ENCODE measurements at regions not wholly inside any gene's neighbourhood (a gene's known extent, or its start where the extent isn't known, plus 50 kb on each side); places are given as distances from the start of the nearest gene placed in this dataset.

DNA sequence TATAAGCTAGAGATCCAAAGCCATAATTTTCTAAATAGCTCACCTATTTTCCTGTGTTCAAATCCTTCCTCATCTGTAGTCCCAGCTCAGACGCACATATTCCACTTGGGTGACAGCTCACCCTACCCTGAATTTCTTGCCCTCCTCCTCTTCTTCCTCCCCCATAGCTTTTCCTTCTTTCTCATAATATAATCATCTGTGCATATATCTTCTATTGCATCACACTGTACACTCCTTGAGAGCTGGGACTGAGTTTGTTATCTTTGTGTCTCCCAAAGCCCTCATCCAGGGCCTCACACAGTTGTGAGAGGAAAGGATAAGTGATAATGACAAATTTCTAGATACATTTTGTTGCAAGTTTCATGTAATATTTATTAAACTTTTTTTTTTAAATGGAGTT is 55.9 kb upstream of the RTN4 start:
- intact Hi-C loops (cut with micrococcal nuclease), result loop anchor here (10.0 kb wide), 1 partner anchor 51 kb away; the partner anchor contains the start of gene RTN4
- Histone ChIP-seq H3K4me1 (peaks cover 16% of the 10 kb centered on the region), H3K36me3 (no peaks in the 10 kb centered on the region), H3K27ac (replicated peaks) (no peak overlapping the region), H3K9me3 (replicated peaks) (no peaks in the 10 kb centered on the region), H3K4me3 (no peak overlapping the region), H3K27me3 (ENCODE audit: low read depth) (no peaks in the 10 kb centered on the region)
- no peak for DNase-seq
- TF ChIP-seq, protein P1, sequence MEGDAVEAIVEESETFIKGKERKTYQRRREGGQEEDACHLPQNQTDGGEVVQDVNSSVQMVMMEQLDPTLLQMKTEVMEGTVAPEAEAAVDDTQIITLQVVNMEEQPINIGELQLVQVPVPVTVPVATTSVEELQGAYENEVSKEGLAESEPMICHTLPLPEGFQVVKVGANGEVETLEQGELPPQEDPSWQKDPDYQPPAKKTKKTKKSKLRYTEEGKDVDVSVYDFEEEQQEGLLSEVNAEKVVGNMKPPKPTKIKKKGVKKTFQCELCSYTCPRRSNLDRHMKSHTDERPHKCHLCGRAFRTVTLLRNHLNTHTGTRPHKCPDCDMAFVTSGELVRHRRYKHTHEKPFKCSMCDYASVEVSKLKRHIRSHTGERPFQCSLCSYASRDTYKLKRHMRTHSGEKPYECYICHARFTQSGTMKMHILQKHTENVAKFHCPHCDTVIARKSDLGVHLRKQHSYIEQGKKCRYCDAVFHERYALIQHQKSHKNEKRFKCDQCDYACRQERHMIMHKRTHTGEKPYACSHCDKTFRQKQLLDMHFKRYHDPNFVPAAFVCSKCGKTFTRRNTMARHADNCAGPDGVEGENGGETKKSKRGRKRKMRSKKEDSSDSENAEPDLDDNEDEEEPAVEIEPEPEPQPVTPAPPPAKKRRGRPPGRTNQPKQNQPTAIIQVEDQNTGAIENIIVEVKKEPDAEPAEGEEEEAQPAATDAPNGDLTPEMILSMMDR (IDR thresholded peaks at IDR 0.05; ENCODE audit: borderline replicate concordance), result no peak

DNA sequence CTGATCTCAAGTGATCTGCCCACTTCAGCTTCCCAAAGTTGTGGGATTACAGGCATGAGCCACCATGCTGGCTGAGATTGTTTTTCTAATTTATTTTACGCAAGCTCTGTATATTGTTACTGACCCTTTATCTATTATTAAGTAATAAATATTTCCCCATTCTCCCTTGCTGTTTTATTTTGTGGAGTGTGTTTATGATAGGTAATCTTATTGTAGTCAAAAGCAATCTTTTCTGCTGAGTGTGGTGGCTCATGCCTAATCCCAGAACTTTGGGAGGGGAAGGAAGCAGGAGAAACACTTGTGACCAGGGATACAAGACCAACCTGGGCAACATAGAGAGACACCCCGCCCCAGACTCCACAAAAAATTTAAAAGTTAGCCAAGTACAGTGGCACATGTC is 55.2 kb upstream of the RTN4 start:
- H3K36me3 ChIP-seq, result no peaks in the 10 kb centered on the region
- no peaks in the 10 kb centered on the region for H3K27me3 ChIP-seq (ENCODE audit: low read depth)
- peaks cover 23% of the 10 kb centered on the region for H3K4me1 ChIP-seq
- DNase-seq, result no peak
- TF ChIP-seq, protein P1 (IDR thresholded peaks at IDR 0.05; ENCODE audit: borderline replicate concordance), result no peak
- no peaks in the 10 kb centered on the region for H3K9me3 ChIP-seq (replicated peaks)
- no peak overlapping the region for H3K27ac ChIP-seq (replicated peaks)
- H3K4me3 ChIP-seq, result no peak overlapping the region
- intact Hi-C loops (cut with micrococcal nuclease), result loop anchor here (10.0 kb wide), 1 partner anchor 51 kb away; the partner anchor contains the start of gene RTN4

DNA sequence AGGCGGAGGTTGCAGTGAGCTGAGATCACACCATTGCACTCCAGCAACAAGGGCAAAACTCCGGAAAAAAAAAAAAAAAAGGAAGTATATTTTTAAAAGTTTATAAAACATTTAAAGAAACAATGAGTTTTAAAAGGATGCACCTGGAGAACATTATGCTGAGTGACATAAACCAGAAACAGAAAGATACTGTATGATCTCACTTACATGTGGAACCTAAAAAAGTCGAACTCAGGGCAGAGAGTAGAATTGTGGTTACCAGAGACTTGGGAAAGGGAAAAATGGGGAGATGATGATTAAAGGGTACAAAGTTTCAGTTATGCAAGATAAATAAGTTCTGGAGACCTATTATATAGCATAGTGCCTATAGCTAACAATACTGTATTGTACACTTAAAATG is 52.8 kb upstream of the RTN4 start:
- intact Hi-C loops (cut with micrococcal nuclease), result loop anchor here (10.0 kb wide), 1 partner anchor 48 kb away; the partner anchor contains the start of gene RTN4
- peaks cover 38% of the 10 kb centered on the region for H3K4me1 ChIP-seq
- no peaks in the 10 kb centered on the region for H3K36me3 ChIP-seq
- H3K27me3 ChIP-seq (ENCODE audit: low read depth), result no peaks in the 10 kb centered on the region
- DNase-seq, result no peak
- H3K4me3 ChIP-seq, result no peak overlapping the region
- H3K27ac ChIP-seq (replicated peaks), result peak overlapping the region; percentile 79
- no peaks in the 10 kb centered on the region for H3K9me3 ChIP-seq (replicated peaks)
- TF ChIP-seq, protein P1 (IDR thresholded peaks at IDR 0.05; ENCODE audit: borderline replicate concordance), result no peak

DNA sequence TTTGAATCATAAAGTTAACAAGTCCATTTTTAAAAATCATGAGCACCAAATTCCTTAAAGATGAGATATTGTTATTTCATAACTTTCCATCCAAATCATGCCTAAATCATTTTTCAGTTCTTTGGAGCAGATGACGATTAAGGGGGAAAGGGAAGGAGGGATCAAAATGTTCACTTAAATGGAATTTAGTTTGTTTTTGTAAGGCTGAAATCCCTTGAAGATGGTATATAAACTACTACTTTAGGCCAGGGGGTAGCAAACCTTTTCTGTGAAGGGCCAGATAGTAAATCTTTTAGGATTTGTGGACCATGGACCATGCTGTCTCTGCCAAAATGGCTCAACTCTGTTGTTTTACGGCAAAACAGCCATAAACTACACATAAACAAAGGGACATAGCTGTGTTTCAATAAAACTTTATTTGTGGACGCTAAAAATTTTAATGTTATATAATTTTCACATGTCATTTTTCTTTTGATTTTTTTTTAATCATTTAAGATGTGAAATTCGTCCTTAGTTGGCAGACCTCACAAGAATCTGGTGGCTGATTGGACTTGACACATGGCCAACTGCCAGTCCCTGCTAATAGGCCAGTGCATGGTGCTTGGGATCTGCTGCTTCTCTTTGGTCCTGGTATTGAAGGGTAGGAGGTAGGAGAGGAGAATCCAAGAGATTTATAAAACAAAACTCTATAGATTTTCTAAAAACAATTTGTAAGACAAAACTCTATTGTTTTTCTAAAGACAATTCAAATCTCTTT is 52.0 kb upstream of the RTN4 start:
- Histone ChIP-seq H3K4me1 (peaks cover 46% of the 10 kb centered on the region), H3K9me3 (replicated peaks) (no peaks in the 10 kb centered on the region), H3K36me3 (no peaks in the 10 kb centered on the region), H3K27me3 (ENCODE audit: low read depth) (no peaks in the 10 kb centered on the region), H3K4me3 (no peak overlapping the region), H3K27ac (replicated peaks) (peak overlapping the region; percentile 79)
- intact Hi-C loops (cut with micrococcal nuclease), result loop anchor here (10.0 kb wide), 1 partner anchor 47 kb away; the partner anchor contains the start of gene RTN4
- DNase-seq, result no peak
- TF ChIP-seq, protein P1 (IDR thresholded peaks at IDR 0.05; ENCODE audit: borderline replicate concordance), result no peak

DNA sequence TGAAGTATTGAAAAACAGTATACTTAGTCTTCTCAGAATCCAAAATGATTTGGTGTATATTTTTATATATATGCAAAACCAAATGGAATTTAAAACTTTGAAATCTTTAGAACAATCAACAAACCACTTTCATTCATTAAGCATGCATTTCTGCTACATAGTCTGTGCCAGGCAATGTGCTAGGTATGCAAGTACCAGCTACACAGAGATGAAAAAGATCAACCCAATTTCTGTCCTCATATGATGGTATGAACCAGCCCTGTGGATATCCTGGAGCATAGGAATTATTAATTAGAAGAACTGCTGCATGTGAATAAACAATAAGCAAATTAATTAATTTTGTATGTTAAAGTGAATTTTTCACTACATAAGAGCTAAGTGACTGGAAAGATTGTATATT is 51.2 kb upstream of the RTN4 start:
- DNase-seq, result no peak
- H3K27me3 ChIP-seq (ENCODE audit: low read depth), result no peaks in the 10 kb centered on the region
- H3K27ac ChIP-seq (replicated peaks), result peak overlapping the region; percentile 79
- peaks cover 53% of the 10 kb centered on the region for H3K4me1 ChIP-seq
- no peaks in the 10 kb centered on the region for H3K9me3 ChIP-seq (replicated peaks)
- TF ChIP-seq, protein P1 (IDR thresholded peaks at IDR 0.05; ENCODE audit: borderline replicate concordance), result no peak
- intact Hi-C loops (cut with micrococcal nuclease), result loop anchor here (10.0 kb wide), 1 partner anchor 47 kb away; the partner anchor contains the start of gene RTN4
- no peaks in the 10 kb centered on the region for H3K36me3 ChIP-seq
- no peak overlapping the region for H3K4me3 ChIP-seq
